ENCODE measurements at regions not wholly inside any gene's neighbourhood (a gene's known extent, or its start where the extent isn't known, plus 50 kb on each side); places are given as distances from the start of the nearest gene placed in this dataset.

GRCh38 chr16:65223335-65223734 lies 101.5 kb upstream of the CDH11 start:
- DNase-seq (ENCODE audit: low read depth in 2 of 2): no peak

- no peak for DNase-seq (ENCODE audit: low read depth in 2 of 2)
Measured at GRCh38 chr16:65222536-65222935, 100.7 kb upstream of the CDH11 start.

GRCh38 chr16:65222049-65222448 lies 100.2 kb upstream of the CDH11 start:
- DNase-seq (ENCODE audit: low read depth in 2 of 2): no peak

DNA sequence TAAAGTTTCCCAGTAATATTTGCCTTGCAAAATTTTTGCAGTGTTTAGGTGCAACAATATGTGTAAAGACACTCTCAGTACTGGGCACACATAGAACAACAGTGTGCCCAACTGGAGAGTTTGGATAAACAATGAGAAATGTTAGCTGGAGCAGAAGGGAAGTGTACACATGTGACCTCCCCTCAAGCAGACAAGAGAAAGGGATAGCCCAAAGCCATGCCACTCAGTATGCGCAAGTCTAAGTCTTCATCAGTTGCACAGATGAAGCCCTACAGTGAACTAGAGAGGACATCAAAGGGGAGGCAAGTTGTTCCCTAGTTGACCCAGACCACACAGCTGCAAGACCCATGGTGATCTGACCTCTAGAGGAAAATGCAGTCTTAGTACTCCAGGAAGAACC lies 97.9 kb upstream of the CDH11 start:
- no peak for DNase-seq (ENCODE audit: low read depth in 2 of 2)

DNA sequence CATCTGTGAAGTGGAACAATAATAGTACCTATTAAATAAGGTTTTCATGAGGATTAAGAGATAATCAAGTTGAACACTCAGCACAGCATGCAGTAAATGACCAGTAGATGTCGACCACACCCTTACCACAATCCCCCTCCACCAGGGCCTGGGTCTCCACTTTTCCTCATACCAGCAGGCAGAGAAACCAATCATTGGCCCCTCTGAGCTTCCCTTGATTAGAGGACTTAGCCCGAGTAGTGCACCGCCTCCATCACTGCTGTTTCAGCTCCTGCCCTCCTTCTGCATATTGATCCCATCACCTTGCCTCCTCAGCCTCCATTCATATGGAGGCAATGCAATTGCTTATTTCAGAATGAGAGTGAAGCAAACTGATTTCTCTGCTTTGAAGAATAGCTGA lies 96.5 kb upstream of the CDH11 start:
- DNase-seq (ENCODE audit: low read depth in 2 of 2): no peak

GRCh38 chr16:65213866-65214595 lies 92.2 kb upstream of the CDH11 start:
- DNase-seq (ENCODE audit: low read depth in 2 of 2): no peak

- no peak for DNase-seq (ENCODE audit: low read depth in 2 of 2)
Measured at GRCh38 chr16:65212791-65213190, 90.9 kb upstream of the CDH11 start.

- no peak for DNase-seq (ENCODE audit: low read depth in 2 of 2)
Measured at GRCh38 chr16:65212240-65212639, 90.4 kb upstream of the CDH11 start.

DNA sequence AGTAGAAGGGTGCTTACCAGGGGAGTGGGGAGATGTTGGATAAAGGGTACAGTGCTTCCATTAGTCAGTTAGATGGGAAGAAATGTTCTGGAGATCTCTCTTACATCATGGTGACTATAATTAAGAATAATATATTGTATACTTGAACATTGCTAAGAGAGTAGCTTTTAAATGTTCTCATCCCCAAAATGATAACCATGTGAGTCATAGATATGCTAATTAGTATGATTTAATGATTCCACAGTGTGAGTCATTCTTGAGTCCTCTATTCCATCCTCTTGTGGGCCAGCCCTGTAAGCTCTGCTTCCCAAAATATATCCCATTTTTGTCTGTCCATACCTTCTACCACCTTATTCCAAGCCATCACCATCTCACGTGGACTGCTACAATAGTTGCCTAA lies 80.6 kb upstream of the CDH11 start:
- DNase-seq (ENCODE audit: low read depth in 2 of 2): no peak

DNA sequence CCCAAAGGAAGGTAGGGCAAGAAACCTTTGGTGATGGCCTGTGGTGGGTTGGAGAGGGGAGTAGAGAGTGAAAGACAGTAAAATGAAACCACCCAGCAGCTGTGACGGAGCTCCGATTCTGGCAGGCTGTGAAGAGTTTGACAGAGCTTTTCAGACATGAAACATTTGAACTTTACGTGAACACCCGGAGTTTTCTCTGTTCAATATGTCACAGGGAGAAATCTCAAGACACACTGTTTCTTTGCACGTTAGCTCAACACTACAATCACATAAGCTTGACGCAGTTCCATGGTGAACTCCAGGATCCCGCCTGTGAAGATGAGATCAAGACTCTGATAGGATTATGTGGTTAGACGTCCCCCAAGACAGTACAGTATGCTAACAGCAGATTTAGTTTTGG lies 79.6 kb upstream of the CDH11 start:
- DNase-seq (ENCODE audit: low read depth in 2 of 2): no peak

GRCh38 chr16:65200857-65201256 lies 79.0 kb upstream of the CDH11 start:
- DNase-seq (ENCODE audit: low read depth in 2 of 2): no peak

DNA sequence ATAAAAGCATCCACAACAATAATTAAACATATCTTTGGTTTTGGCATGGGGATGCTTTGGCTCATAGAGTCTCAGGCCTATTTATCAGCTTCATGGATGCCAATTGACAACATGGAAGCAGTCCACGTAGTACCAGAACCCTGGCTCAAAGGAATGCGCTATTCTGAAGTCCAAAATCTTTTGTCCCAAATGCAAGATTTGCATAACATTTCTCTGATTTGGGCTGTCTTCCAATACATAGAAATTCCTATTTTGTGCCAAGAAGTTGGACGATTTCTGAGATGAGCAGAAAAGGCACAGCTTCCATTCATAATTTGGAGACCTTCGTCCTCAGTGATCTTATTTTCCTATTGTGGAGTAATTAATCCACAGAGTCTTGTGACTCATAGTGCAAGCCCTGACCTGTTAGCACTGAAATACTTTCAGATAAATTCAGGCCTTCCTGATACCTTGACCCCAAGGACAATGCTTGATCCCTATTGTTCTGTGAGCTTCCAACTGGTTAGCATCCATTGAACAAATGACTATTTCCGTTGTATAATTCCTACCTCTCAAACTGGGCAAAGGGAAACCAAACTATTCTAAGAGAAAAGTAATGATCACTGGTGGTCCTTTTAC lies 78.4 kb upstream of the CDH11 start:
- DNase-seq (ENCODE audit: low read depth in 2 of 2): no peak

GRCh38 chr16:65196420-65197075 lies 74.7 kb upstream of the CDH11 start:
- no peak for DNase-seq (ENCODE audit: low read depth in 2 of 2)

- no peak for DNase-seq (ENCODE audit: low read depth in 2 of 2)
Measured at GRCh38 chr16:65195998-65196397, 74.1 kb upstream of the CDH11 start.

DNA sequence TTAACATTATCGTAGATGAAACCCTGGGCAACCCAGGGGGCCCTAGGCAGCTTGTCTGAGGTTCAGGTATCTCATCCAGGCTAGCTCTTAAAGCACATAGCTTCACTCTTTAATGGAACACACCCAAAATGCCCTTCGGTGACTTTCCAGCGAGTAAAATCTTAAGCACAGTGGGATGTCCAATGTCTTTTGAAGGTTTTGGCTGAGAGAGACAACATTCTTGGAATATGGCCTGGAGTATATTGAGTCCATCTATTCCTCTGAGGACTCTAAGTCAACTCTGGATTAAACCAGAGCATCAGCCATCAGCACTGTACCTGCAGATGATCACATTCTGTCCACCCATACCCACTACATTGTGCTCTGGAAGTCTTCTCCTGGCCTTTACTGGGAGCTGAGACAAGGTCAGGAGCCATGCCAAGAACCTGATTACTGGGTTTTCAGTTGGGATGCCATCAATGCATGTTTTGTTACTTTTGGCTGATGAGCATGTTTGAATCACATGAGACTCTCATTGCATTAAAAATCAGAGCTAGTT lies 63.4 kb upstream of the CDH11 start:
- no peak for DNase-seq (ENCODE audit: low read depth in 2 of 2)

- DNase-seq (ENCODE audit: low read depth in 2 of 2): no peak
Measured at GRCh38 chr16:65181071-65181561, 59.3 kb upstream of the CDH11 start.

- no peak for DNase-seq (ENCODE audit: low read depth in 2 of 2)
Measured at GRCh38 chr16:65178151-65178550, 56.3 kb upstream of the CDH11 start.

DNA sequence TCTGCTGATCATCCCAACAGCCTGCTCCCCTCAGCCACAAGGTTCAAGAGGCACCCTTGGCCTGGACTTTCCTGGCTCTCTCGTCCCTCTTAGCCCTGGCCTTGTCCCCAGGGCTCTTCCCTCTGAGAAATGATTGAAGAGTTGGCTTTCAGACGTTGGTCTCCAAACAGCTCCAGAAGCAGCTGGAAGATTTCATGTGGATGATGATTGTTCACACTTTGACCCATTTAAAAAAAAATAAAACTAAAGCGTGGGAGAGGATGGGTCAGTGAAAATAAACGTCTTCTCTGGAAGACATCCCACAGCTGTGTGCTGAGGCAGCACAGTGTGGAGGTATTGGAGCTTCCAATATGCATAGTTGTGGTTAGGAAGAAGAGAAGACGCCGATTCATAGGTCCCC lies 54.7 kb upstream of the CDH11 start:
- DNase-seq (ENCODE audit: low read depth in 2 of 2): no peak

DNA sequence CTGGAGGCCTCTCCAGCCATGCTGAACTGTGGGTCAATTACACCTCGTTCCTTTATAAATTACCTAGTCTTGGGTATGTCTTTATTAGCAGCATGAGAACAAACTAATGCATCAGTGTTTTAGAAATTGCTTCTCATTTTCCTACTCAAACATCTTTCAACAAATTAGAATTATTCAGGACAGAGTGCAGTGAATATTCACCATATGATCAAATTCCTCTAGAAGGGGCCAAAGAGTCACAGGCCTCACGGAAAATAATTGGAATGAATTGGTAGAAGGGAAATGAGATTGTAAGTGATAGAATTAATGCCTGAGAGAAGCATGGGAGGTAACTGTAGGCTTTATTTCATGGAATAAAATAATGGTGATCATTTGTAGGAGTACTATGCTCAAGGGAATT lies 50.5 kb upstream of the CDH11 start:
- DNase-seq (ENCODE audit: low read depth in 2 of 2): no peak

All from stimulated activated CD8-positive, alpha-beta memory T cell treated with anti-CD3 and anti-CD28 coated beads, Interleukin-15, amount 100 ng/mL, for 48 hours (primary cell).